ENCODE measurements at regions not wholly inside any gene's neighbourhood (a gene's known extent, or its start where the extent isn't known, plus 50 kb on each side); places are given as distances from the start of the nearest gene placed in this dataset.

DNA sequence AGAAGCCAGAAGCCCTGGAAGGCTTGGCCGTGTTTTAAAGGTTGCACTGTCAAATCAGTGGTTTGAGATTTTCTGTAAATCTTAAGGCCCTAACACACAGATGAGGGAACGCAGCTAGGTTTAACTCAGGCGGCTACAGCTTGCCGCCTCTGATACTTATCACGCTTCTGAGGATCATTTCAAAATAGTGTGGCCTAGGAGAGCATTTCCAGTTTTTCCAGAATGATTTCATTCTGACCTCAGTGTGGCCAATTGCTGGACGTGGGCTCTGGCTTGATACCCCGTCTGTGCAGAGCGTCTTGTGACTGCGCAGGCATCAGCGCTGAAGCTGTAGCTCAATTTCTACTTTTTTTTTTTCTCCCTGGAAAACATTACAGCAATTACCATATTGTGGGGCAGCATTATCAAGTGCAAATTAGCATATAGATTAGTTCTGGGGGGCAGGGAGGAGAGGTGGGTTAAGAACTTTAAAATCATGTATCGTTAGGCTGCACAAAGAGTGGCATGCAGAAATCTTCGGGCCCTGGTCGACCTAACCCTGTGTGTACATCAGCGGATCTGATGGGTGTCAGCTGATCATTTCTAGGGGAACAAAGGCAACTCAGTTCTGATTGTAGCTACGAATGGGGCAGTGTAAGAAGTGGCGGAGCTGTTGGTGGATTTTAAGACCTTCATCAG, 105.0 kb upstream of the EEF1E1 start:
- CTCF ChIA-PET: interaction anchor here (0.7 to 6.5 kb wide), 3 partner anchors 11 to 263 kb away, joined by 3 to 48 read pairs (median 6); no protein-coding TSS in a partner anchor
- H3F3A ChIP-seq (replicated peaks; ENCODE audit: insufficient read depth): no peaks in the 10 kb centered on the region
- DNase-seq: no peak
- POLR2A ChIA-PET: no interaction called here
- no peak overlapping the region for H3K4me3 ChIP-seq (ENCODE audit: low read depth in 2 of 2, low read length in 1 of 2)
- no peaks in the 10 kb centered on the region for H3K9me2 ChIP-seq
- no peaks in the 10 kb centered on the region; the same call in 1 of the 2 replicates for H3K27me3 ChIP-seq (ENCODE audit: insufficient read depth)
- no peak overlapping the region for H3K27ac ChIP-seq (ENCODE audit: low read depth in 2 of 2, low read length in 1 of 2)
- TF ChIP-seq, protein P1, sequence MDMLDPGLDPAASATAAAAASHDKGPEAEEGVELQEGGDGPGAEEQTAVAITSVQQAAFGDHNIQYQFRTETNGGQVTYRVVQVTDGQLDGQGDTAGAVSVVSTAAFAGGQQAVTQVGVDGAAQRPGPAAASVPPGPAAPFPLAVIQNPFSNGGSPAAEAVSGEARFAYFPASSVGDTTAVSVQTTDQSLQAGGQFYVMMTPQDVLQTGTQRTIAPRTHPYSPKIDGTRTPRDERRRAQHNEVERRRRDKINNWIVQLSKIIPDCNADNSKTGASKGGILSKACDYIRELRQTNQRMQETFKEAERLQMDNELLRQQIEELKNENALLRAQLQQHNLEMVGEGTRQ (IDR thresholded peaks at IDR 0.05; ENCODE audit: borderline replicate concordance, low read depth, low read length): no peak
- no peak for TF ChIP-seq JUND (IDR thresholded peaks at IDR 0.05)
- no peak for TF ChIP-seq SMC3 (IDR thresholded peaks at IDR 0.05; ENCODE audit: low read depth, low read length)
- no peak for TF ChIP-seq RXRA (IDR thresholded peaks at IDR 0.05; ENCODE audit: borderline replicate concordance, low read depth)
- no peak for TF ChIP-seq RCOR1 (IDR thresholded peaks at IDR 0.05; ENCODE audit: low read length)
- no peak for TF ChIP-seq MXI1 (IDR thresholded peaks at IDR 0.05; ENCODE audit: low read depth, low read length)
- TF ChIP-seq, protein P2, sequence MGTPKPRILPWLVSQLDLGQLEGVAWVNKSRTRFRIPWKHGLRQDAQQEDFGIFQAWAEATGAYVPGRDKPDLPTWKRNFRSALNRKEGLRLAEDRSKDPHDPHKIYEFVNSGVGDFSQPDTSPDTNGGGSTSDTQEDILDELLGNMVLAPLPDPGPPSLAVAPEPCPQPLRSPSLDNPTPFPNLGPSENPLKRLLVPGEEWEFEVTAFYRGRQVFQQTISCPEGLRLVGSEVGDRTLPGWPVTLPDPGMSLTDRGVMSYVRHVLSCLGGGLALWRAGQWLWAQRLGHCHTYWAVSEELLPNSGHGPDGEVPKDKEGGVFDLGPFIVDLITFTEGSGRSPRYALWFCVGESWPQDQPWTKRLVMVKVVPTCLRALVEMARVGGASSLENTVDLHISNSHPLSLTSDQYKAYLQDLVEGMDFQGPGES (IDR thresholded peaks at IDR 0.05; ENCODE audit: low read depth, low read length): no peak
- no peak for TF ChIP-seq GATA2 (CRISPR knock-in tag; IDR thresholded peaks at IDR 0.05)
- H3K79me2 ChIP-seq (ENCODE audit: insufficient read depth): no peaks in the 10 kb centered on the region
- H4K20me1 ChIP-seq (ENCODE audit: insufficient read depth): no peaks in the 10 kb centered on the region
- H3K9me3 ChIP-seq: no peaks in the 10 kb centered on the region
- no peak overlapping the region for H3K9ac ChIP-seq
- no peak overlapping the region for H3K4me2 ChIP-seq
- no peaks in the 10 kb centered on the region; a peak in 1 of 4 replicates for H3K4me1 ChIP-seq (ENCODE audit: control insufficient read depth in 1 of 2, insufficient read depth in 2 of 2, low read depth in 1 of 2, low read length in 1 of 2)
- no peaks in the 10 kb centered on the region for H3K36me3 ChIP-seq (replicated peaks in 1 of 2; ENCODE audit: control insufficient read depth in 1 of 2, insufficient read depth in 2 of 2, low read length in 1 of 2)
- no peak overlapping the region for H2AFZ ChIP-seq (ENCODE audit: low read depth)
- 53% methylated on average over 16 of the region's 16 CpGs for WGBS (ENCODE audit: low lambda C conversion rate)

DNA sequence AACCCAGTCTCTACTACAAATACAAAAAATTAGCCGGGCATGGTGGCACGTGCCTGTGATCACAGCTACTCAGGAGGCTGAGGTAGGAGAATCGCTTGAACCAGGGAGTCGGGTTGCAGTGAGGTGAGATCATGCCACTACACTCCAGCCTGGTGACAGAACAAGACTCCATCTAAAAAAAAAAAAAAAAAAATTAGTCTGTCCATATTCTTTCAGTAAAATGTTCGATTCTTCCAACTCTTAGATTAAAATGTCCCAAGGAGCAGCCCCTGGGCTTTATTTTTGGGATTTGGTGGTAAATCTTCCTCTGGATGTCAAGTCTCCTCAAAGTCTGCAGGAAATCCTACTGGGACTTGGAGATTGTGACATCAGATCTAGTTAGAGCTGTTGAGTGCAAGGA, 101.0 kb upstream of the EEF1E1 start:
- Histone ChIP-seq H2AFZ (ENCODE audit: low read depth) (no peak overlapping the region), H3K27me3 (ENCODE audit: insufficient read depth) (no peaks in the 10 kb centered on the region; the same call in 1 of the 2 replicates), H3K27ac (ENCODE audit: low read depth in 2 of 2, low read length in 1 of 2) (no peak overlapping the region), H4K20me1 (ENCODE audit: insufficient read depth) (no peaks in the 10 kb centered on the region), H3K4me3 (ENCODE audit: low read depth in 2 of 2, low read length in 1 of 2) (no peak overlapping the region), H3K36me3 (replicated peaks in 1 of 2; ENCODE audit: control insufficient read depth in 1 of 2, insufficient read depth in 2 of 2, low read length in 1 of 2) (no peaks in the 10 kb centered on the region), H3K9me2 (no peaks in the 10 kb centered on the region), H3K4me2 (no peak overlapping the region), H3K9me3 (no peaks in the 10 kb centered on the region), H3K4me1 (ENCODE audit: control insufficient read depth in 1 of 2, insufficient read depth in 2 of 2, low read depth in 1 of 2, low read length in 1 of 2) (no peaks in the 10 kb centered on the region; a peak in 1 of 4 replicates), H3K79me2 (ENCODE audit: insufficient read depth) (no peaks in the 10 kb centered on the region), H3F3A (replicated peaks; ENCODE audit: insufficient read depth) (no peaks in the 10 kb centered on the region), H3K9ac (no peak overlapping the region)
- ChIA-PET CTCF (interaction anchor here (3.4 kb wide), 1 partner anchor 16 kb away, joined by 24 read pairs; no protein-coding TSS in a partner anchor), POLR2A (interaction anchor here (0.7 kb wide), 1 partner anchor 39 kb away, joined by 4 read pairs; no protein-coding TSS in a partner anchor)
- TF ChIP-seq, protein P1 (IDR thresholded peaks at IDR 0.05; ENCODE audit: borderline replicate concordance, low read depth, low read length): no peak
- DNase-seq: no peak
- 41% methylated on average over 5 of the region's 5 CpGs for WGBS (ENCODE audit: low lambda C conversion rate)
